Left lung (tissue), 4 donors: ENCODE measurements at regions not wholly inside any gene's neighbourhood (a gene's known extent, or its start where the extent isn't known, plus 50 kb on each side); places are given as distances from the start of the nearest gene placed in this dataset.

Experiments used
- ATAC-seq: fragments of 200-7000 bp; cut with Tn5 transposase; one replicate; pipeline ENCODE4 v1.9.1; 2020; ENCODE audit warnings: moderate library complexity
- DNase-seq, 4 donors: peaks; one replicate each; pipeline ENCODE4 v3.0.0-alpha.2; 2013 to 2020
- H3K27ac ChIP-seq, 2 donors: fragments of 200-600 bp; sonication (generic) in 1 of 2; one replicate each; pipeline versions ENCODE4 v1.5.0 to v1.8.0; 2020 to 2021
- H3K27me3 ChIP-seq, 2 donors: fragments of 200-600 bp; sonication (generic) in 1 of 2; one replicate each; pipeline versions ENCODE4 v1.5.0 to v1.8.0; 2020 to 2021
- H3K36me3 ChIP-seq, 2 donors: fragments of 200-600 bp; sonication (generic) in 1 of 2; one replicate each; pipeline versions ENCODE4 v1.5.0 to v1.8.0; 2020 to 2021
- H3K4me1 ChIP-seq, 2 donors: fragments of 200-600 bp; one replicate each; pipeline ENCODE4 v1.8.0; 2021
- H3K4me3 ChIP-seq, 2 donors: fragments of 200-600 bp; sonication (generic) in 1 of 2; one replicate each; pipeline versions ENCODE4 v1.5.0 to v1.8.0; 2020 to 2021; ENCODE audit warnings: mild to moderate bottlenecking in 1 of 2
- H3K9me3 ChIP-seq, 2 donors: fragments of 200-600 bp; sonication (generic) in 1 of 2; one replicate each; pipeline versions ENCODE4 v1.5.0 to v1.8.0; 2020 to 2021
- intact Hi-C, 2 donors: fragments of 100-400 bp; cut with DNase I; formaldehyde crosslinking; loops; one replicate each; pipeline versions ENCODE4 v1.11.2 to v1.14.2; 2022
- TF ChIP-seq, protein P1 (sequence below), 2 donors: fragments of 200-600 bp; sonication (generic) in 1 of 2; IDR thresholded peaks; one replicate each; pipeline versions ENCODE4 v1.5.0 to v1.8.0; 2021; ENCODE audit warnings: antibody characterized with exemption in 2 of 2
- donor health status: DM: no; HTN: yes; CAD: no.
- donor health status: DM: no; HTN: no; CAD: no.

DNA sequence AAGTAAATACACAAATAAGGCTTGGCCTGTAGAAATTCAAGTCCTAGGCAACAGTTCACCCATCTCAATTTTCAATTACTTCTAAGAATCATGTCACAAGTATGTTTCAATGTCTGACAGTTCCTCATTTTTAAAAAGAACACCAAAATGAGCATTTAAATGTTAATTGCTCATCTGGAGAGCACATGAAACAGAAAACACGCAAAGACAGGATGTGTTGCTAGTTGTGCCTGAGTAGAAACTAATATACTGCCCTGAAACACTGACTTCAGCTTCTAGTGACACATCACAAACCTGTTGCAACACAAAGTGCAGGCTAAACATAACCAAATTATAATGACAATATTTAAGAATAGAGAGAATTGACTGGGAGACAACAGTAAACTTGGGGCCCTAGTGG is 167.3 kb upstream of the THBS1 start:
- Histone ChIP-seq H3K4me1 (peaks cover 0 to 37% of the 10 kb centered on the region in 2 donors), H3K27me3 (no peaks in the 10 kb centered on the region), H3K4me3 (no peak overlapping the region), H3K9me3 (no peaks in the 10 kb centered on the region), H3K36me3 (no peaks in the 10 kb centered on the region), H3K27ac (no peak overlapping the region)
- no peak for DNase-seq
- intact Hi-C loops: no loop called here
- TF ChIP-seq, protein P1, sequence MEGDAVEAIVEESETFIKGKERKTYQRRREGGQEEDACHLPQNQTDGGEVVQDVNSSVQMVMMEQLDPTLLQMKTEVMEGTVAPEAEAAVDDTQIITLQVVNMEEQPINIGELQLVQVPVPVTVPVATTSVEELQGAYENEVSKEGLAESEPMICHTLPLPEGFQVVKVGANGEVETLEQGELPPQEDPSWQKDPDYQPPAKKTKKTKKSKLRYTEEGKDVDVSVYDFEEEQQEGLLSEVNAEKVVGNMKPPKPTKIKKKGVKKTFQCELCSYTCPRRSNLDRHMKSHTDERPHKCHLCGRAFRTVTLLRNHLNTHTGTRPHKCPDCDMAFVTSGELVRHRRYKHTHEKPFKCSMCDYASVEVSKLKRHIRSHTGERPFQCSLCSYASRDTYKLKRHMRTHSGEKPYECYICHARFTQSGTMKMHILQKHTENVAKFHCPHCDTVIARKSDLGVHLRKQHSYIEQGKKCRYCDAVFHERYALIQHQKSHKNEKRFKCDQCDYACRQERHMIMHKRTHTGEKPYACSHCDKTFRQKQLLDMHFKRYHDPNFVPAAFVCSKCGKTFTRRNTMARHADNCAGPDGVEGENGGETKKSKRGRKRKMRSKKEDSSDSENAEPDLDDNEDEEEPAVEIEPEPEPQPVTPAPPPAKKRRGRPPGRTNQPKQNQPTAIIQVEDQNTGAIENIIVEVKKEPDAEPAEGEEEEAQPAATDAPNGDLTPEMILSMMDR (IDR thresholded peaks at IDR 0.05): no peak
- ATAC-seq: no peak

DNA sequence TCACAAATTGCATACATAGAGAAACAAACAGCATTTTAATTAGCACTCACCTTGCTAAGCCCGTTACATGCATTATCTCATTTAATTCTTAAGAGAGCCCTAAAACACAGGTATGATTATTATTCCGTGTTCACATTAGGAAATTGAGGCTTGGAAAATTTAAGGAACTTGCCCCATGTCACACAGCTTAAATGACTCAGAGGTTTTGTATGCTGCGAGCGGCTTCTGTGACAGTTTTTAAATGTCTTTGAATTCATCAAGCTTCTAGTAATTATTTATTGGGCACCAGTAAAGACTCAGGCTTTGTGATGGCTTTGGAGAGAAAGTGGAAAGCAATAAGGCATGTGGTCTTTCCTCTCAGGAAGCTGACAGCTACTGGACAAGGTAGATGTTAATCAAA is 166.7 kb upstream of the THBS1 start:
- no peaks in the 10 kb centered on the region for H3K27me3 ChIP-seq
- H3K9me3 ChIP-seq: no peaks in the 10 kb centered on the region
- H3K4me3 ChIP-seq: no peak overlapping the region
- TF ChIP-seq, protein P1 (IDR thresholded peaks at IDR 0.05): no peak
- H3K27ac ChIP-seq: no peak overlapping the region
- H3K4me1 ChIP-seq: peaks cover 0 to 37% of the 10 kb centered on the region in 2 donors
- no peaks in the 10 kb centered on the region for H3K36me3 ChIP-seq
- intact Hi-C loops: no loop called here
- no peak for DNase-seq
- no peak for ATAC-seq

DNA sequence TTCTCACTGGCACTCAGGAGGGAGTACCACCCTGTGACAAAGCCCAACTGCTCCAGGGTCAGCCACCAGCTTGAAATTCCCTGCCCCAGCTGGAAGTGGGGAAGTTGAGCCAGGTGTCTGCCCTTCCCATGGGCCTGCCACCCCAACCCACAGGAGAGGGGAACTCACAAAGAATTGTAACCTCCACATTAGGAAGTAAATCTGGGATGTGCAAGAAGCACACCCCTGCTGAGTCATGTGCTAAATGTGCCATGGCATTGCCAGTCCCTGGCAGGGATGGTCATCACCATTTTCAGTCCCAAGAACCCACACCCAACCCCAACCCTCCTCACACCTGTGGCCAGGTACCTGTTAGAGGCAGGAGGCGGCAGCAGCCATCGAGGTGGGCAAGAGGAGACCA is 165.2 kb upstream of the THBS1 start:
- Histone ChIP-seq H3K4me3 (no peak overlapping the region), H3K27ac (no peak overlapping the region), H3K36me3 (no peaks in the 10 kb centered on the region), H3K9me3 (no peaks in the 10 kb centered on the region), H3K4me1 (peaks cover 0 to 37% of the 10 kb centered on the region in 2 donors), H3K27me3 (no peaks in the 10 kb centered on the region)
- TF ChIP-seq, protein P1 (IDR thresholded peaks at IDR 0.05): no peak
- ATAC-seq (no peak), DNase-seq (no peak)
- intact Hi-C loops: no loop called here

DNA sequence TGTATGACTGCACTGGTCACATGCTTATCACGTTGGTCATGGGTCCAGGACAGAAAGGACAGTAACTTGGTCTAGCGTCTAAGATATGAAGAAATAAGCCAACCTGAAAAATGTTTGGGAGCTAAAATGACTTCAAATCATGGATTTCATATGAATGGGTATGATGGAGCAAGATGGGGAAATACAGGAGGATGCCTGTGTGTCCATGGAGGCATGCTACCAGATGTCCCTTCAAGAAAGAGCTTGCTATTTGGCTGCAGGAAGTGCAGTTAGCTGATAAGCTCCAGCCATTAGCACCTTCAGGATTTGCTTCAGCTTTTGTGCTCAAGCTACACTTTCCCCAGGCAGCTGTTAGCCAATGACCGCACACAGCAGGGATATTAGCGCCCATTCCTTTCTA is 164.6 kb upstream of the THBS1 start:
- no peak for ATAC-seq
- no peaks in the 10 kb centered on the region for H3K27me3 ChIP-seq
- no peaks in the 10 kb centered on the region for H3K9me3 ChIP-seq
- no peaks in the 10 kb centered on the region for H3K36me3 ChIP-seq
- intact Hi-C loops: no loop called here
- H3K27ac ChIP-seq: no peak overlapping the region
- TF ChIP-seq, protein P1 (IDR thresholded peaks at IDR 0.05): no peak
- no peak for DNase-seq
- no peak overlapping the region for H3K4me3 ChIP-seq
- peaks cover 0 to 35% of the 10 kb centered on the region in 2 donors for H3K4me1 ChIP-seq

DNA sequence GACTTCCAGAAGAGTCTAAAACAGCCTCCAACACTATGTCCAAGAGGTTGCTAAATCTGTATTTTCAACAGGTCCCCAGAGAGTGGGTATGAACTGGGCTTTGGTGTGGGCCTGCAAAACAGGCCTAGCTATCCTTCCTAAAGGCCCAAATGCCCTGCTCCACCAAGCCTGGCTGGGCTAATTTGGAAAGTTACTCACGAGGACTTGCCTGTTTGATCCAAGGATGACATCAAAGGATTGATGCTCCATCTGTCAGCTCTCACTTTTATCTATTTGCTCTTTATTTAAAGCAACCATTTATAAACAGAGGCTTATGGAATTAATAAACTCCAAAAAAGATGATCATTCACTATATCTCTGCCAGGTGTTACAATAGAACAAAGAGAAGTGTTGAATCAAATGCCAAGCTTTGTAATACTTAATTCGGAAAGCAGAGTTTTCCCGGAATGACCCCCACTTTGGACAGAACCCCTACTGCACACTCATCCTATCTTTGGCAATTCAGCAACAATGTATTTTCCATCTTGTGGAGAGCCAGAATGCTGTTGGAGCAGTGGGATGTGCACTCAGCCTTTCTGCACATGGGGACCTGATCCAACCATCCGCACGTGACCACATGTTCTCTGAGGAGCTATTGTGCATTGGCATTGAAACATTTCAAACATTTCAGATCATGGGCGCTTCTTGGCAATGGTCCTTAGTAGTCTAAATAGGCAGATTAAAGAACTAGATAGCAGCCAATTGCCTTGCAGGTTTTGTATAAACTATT is 163.3 kb upstream of the THBS1 start:
- H3K9me3 ChIP-seq: no peaks in the 10 kb centered on the region
- H3K27ac ChIP-seq: no peak overlapping the region
- TF ChIP-seq, protein P1 (IDR thresholded peaks at IDR 0.05): no peak
- H3K4me3 ChIP-seq: no peak overlapping the region
- ATAC-seq: no peak
- DNase-seq: no peak
- H3K4me1 ChIP-seq: peaks cover 0 to 22% of the 10 kb centered on the region in 2 donors
- no peaks in the 10 kb centered on the region for H3K27me3 ChIP-seq
- intact Hi-C loops: no loop called here
- no peaks in the 10 kb centered on the region for H3K36me3 ChIP-seq
